ENCODE measurements at regions not wholly inside any gene's neighbourhood (a gene's known extent, or its start where the extent isn't known, plus 50 kb on each side); places are given as distances from the start of the nearest gene placed in this dataset.

- H2AK5ac ChIP-seq (ENCODE audit: low read length), result no peak overlapping the region
- no peak overlapping the region for H3K4me2 ChIP-seq (ENCODE audit: low read length)
- H2BK15ac ChIP-seq (replicated peaks; ENCODE audit: low read depth), result no peak overlapping the region
- no peak overlapping the region for H3K27ac ChIP-seq (ENCODE audit: low read depth, low read length)
- no peaks in the 10 kb centered on the region for H3K36me3 ChIP-seq (ENCODE audit: control insufficient read depth, insufficient read depth, low read length)
- no peaks in the 10 kb centered on the region for H3K27me3 ChIP-seq (ENCODE audit: insufficient read depth, low read length, poor library complexity)
- WGBS (ENCODE audit: extremely low coverage, insufficient coverage, low lambda C conversion rate), result no CpG with 5 or more reads among the region's 1 CpG
- no peak overlapping the region for H3K4me3 ChIP-seq (ENCODE audit: low read length)
- no peak overlapping the region for H3K18ac ChIP-seq (ENCODE audit: low read length)
- H4K5ac ChIP-seq (ENCODE audit: low read length), result no peak overlapping the region
- H4K8ac ChIP-seq (ENCODE audit: low read depth, low read length), result no peak overlapping the region
- H3K79me1 ChIP-seq (ENCODE audit: low read length), result no peaks in the 10 kb centered on the region
- no peak overlapping the region for H3K9ac ChIP-seq (ENCODE audit: low read length)
- no peak overlapping the region for H3K4ac ChIP-seq (ENCODE audit: low read depth, low read length)
- no peak overlapping the region for H3K23ac ChIP-seq (ENCODE audit: low read length)
- no peak overlapping the region for H2BK120ac ChIP-seq (ENCODE audit: low read depth, low read length)
- DNase-seq, result no peak
- H2BK5ac ChIP-seq (ENCODE audit: low read length), result no peak overlapping the region
- H3K56ac ChIP-seq (ENCODE audit: low read length), result no peak overlapping the region
- H3K4me1 ChIP-seq (ENCODE audit: control insufficient read depth, low read depth, low read length), result no peaks in the 10 kb centered on the region
- no peaks in the 10 kb centered on the region for H3K79me2 ChIP-seq (ENCODE audit: control insufficient read depth, insufficient read depth, low read length)
These were observed 139.9 kb upstream of the GRIA4 start for GRCh38 chr11:105469931-105470330.

DNA sequence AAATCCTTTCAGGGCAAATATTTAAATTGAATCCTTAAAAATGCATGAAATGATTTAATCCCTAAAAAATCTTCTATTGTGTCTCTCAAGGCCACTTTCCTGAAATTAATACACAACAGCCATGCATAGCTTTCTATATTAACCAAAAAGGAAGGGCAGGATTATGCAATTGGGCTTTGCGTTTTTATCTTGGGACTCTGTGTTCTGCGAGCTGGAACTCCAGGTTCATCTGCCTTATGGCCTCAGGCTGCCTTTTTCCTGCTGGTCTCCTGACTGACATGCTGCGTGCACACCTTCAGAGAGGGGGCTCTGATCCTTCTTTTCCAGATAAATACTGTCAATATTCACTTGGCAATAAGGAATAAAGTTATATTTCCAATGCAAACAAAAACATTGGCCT lies 141.7 kb upstream of the GRIA4 start:
- Histone ChIP-seq H4K5ac (ENCODE audit: low read length) (no peak overlapping the region), H3K4me2 (ENCODE audit: low read length) (no peak overlapping the region), H3K27ac (ENCODE audit: low read depth, low read length) (no peak overlapping the region), H3K4me1 (ENCODE audit: control insufficient read depth, low read depth, low read length) (no peaks in the 10 kb centered on the region), H3K9ac (ENCODE audit: low read length) (no peak overlapping the region), H3K23ac (ENCODE audit: low read length) (no peak overlapping the region), H3K4me3 (ENCODE audit: low read length) (no peak overlapping the region), H3K79me2 (ENCODE audit: control insufficient read depth, insufficient read depth, low read length) (no peaks in the 10 kb centered on the region), H2BK15ac (replicated peaks; ENCODE audit: low read depth) (no peak overlapping the region), H2BK5ac (ENCODE audit: low read length) (no peak overlapping the region), H2BK120ac (ENCODE audit: low read depth, low read length) (no peak overlapping the region), H3K18ac (ENCODE audit: low read length) (no peak overlapping the region), H4K8ac (ENCODE audit: low read depth, low read length) (no peak overlapping the region), H3K79me1 (ENCODE audit: low read length) (no peaks in the 10 kb centered on the region), H3K4ac (ENCODE audit: low read depth, low read length) (no peak overlapping the region), H3K27me3 (ENCODE audit: insufficient read depth, low read length, poor library complexity) (no peaks in the 10 kb centered on the region), H3K36me3 (ENCODE audit: control insufficient read depth, insufficient read depth, low read length) (no peaks in the 10 kb centered on the region), H3K56ac (ENCODE audit: low read length) (no peak overlapping the region), H2AK5ac (ENCODE audit: low read length) (no peak overlapping the region)
- no peak for DNase-seq
- WGBS (ENCODE audit: extremely low coverage, insufficient coverage, low lambda C conversion rate), result no CpG with 5 or more reads among the region's 3 CpGs

DNA sequence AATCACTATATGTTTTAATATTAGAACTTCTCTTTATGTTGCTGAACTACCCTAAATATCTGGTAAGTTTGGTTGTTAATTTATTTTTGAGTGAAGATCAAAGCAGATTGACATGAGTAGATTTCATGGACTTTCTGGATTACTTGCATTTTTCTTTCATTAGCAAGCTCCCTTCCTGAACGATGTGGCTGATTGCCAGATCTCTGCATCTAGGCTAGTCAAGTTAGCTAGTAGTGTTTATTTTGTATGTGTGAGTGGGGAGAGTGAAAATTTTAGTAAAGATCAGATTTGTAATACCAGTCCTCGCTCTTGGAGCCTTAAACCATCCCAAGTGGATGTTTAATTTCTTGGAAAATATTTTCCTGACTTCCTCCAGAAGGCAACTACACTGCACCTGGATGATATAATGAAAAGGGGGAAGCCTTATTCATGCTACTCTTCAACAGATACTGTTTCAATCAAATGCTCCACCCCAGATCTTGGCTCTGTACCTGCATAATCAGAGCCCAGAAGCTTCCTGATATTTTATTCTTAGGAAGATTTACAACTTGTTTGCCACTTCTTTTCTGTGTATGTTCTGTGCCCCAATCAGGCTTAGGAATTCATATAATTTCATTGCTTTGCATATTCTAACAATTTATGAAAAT lies 143.2 kb upstream of the GRIA4 start:
- no peak overlapping the region for H2AK5ac ChIP-seq (ENCODE audit: low read length)
- no peak overlapping the region for H3K23ac ChIP-seq (ENCODE audit: low read length)
- no peak overlapping the region for H4K5ac ChIP-seq (ENCODE audit: low read length)
- no peak overlapping the region for H3K56ac ChIP-seq (ENCODE audit: low read length)
- no peak overlapping the region for H2BK5ac ChIP-seq (ENCODE audit: low read length)
- no peak overlapping the region for H4K8ac ChIP-seq (ENCODE audit: low read depth, low read length)
- no peak overlapping the region for H2BK15ac ChIP-seq (replicated peaks; ENCODE audit: low read depth)
- no peaks in the 10 kb centered on the region for H3K36me3 ChIP-seq (ENCODE audit: control insufficient read depth, insufficient read depth, low read length)
- no peak overlapping the region for H3K4me3 ChIP-seq (ENCODE audit: low read length)
- H3K4me1 ChIP-seq (ENCODE audit: control insufficient read depth, low read depth, low read length), result no peaks in the 10 kb centered on the region
- WGBS (ENCODE audit: extremely low coverage, insufficient coverage, low lambda C conversion rate), result no CpG with 5 or more reads among the region's 2 CpGs
- no peak overlapping the region for H3K4me2 ChIP-seq (ENCODE audit: low read length)
- H3K79me2 ChIP-seq (ENCODE audit: control insufficient read depth, insufficient read depth, low read length), result no peaks in the 10 kb centered on the region
- DNase-seq, result no peak
- H3K4ac ChIP-seq (ENCODE audit: low read depth, low read length), result no peak overlapping the region
- no peak overlapping the region for H3K27ac ChIP-seq (ENCODE audit: low read depth, low read length)
- H3K9ac ChIP-seq (ENCODE audit: low read length), result no peak overlapping the region
- H2BK120ac ChIP-seq (ENCODE audit: low read depth, low read length), result no peak overlapping the region
- H3K18ac ChIP-seq (ENCODE audit: low read length), result no peak overlapping the region
- H3K79me1 ChIP-seq (ENCODE audit: low read length), result no peaks in the 10 kb centered on the region
- H3K27me3 ChIP-seq (ENCODE audit: insufficient read depth, low read length, poor library complexity), result no peaks in the 10 kb centered on the region

DNA sequence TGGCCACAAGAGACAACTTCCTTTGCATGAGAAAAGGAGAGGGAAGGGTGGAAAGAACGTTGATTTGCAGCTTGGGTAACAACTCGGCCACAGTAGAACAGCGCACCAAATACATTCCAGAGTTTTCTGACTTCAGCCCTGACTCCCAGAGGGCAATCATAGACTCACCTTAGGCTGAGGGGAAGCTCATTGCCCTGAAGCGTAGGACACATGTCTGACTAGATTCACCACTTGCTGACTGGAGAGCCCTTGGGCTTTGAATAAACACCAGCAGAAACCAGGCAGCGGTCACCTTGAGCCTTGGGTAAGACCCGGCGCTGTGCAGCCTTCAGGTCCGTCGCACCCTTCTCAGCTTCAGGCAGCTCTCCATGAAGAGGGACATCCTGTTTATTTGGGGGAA lies 151.8 kb upstream of the GRIA4 start:
- H3K4me2 ChIP-seq (ENCODE audit: low read length), result no peak overlapping the region
- H3K79me1 ChIP-seq (ENCODE audit: low read length), result no peaks in the 10 kb centered on the region
- no peak overlapping the region for H4K5ac ChIP-seq (ENCODE audit: low read length)
- no peak overlapping the region for H3K56ac ChIP-seq (ENCODE audit: low read length)
- no peak overlapping the region for H4K8ac ChIP-seq (ENCODE audit: low read depth, low read length)
- H3K23ac ChIP-seq (ENCODE audit: low read length), result no peak overlapping the region
- H3K79me2 ChIP-seq (ENCODE audit: control insufficient read depth, insufficient read depth, low read length), result no peaks in the 10 kb centered on the region
- no peak overlapping the region for H3K27ac ChIP-seq (ENCODE audit: low read depth, low read length)
- no peak overlapping the region for H2BK5ac ChIP-seq (ENCODE audit: low read length)
- H3K4me1 ChIP-seq (ENCODE audit: control insufficient read depth, low read depth, low read length), result no peaks in the 10 kb centered on the region
- H3K27me3 ChIP-seq (ENCODE audit: insufficient read depth, low read length, poor library complexity), result no peaks in the 10 kb centered on the region
- no peak overlapping the region for H2BK120ac ChIP-seq (ENCODE audit: low read depth, low read length)
- H3K9ac ChIP-seq (ENCODE audit: low read length), result no peak overlapping the region
- no peak overlapping the region for H3K4ac ChIP-seq (ENCODE audit: low read depth, low read length)
- no peak overlapping the region for H3K18ac ChIP-seq (ENCODE audit: low read length)
- WGBS (ENCODE audit: extremely low coverage, insufficient coverage, low lambda C conversion rate), result no CpG with 5 or more reads among the region's 9 CpGs
- no peak for DNase-seq
- no peak overlapping the region for H3K4me3 ChIP-seq (ENCODE audit: low read length)
- H3K36me3 ChIP-seq (ENCODE audit: control insufficient read depth, insufficient read depth, low read length), result no peaks in the 10 kb centered on the region
- no peak overlapping the region for H2AK5ac ChIP-seq (ENCODE audit: low read length)
- H2BK15ac ChIP-seq (replicated peaks; ENCODE audit: low read depth), result no peak overlapping the region

DNA sequence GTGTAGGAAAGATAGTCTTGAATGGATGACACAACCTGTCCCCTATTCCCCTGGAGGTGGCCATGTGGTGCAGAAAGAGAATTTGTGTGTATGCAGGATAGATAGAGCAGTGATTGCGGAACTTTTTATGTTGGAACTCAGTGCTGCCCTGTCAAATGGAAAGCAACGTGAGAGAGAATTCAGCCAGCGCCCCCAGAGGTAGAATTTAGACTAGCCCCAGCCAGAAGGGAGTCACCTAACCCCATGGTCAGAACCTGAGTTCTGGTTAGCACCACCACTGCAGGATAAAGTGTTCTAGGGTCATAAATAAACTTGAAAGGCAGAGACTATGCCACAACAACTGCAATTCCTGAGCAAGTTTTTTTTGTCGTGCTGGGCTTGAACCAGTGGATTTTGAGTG lies 152.9 kb upstream of the GRIA4 start:
- Histone ChIP-seq H3K79me2 (ENCODE audit: control insufficient read depth, insufficient read depth, low read length) (no peaks in the 10 kb centered on the region), H3K4me2 (ENCODE audit: low read length) (no peak overlapping the region), H2BK5ac (ENCODE audit: low read length) (no peak overlapping the region), H2AK5ac (ENCODE audit: low read length) (no peak overlapping the region), H3K18ac (ENCODE audit: low read length) (no peak overlapping the region), H2BK15ac (replicated peaks; ENCODE audit: low read depth) (no peak overlapping the region), H4K8ac (ENCODE audit: low read depth, low read length) (no peak overlapping the region), H3K56ac (ENCODE audit: low read length) (no peak overlapping the region), H3K27me3 (ENCODE audit: insufficient read depth, low read length, poor library complexity) (no peaks in the 10 kb centered on the region), H3K9ac (ENCODE audit: low read length) (no peak overlapping the region), H3K4me1 (ENCODE audit: control insufficient read depth, low read depth, low read length) (no peaks in the 10 kb centered on the region), H4K5ac (ENCODE audit: low read length) (no peak overlapping the region), H3K4ac (ENCODE audit: low read depth, low read length) (no peak overlapping the region), H3K23ac (ENCODE audit: low read length) (no peak overlapping the region), H3K27ac (ENCODE audit: low read depth, low read length) (no peak overlapping the region), H3K4me3 (ENCODE audit: low read length) (no peak overlapping the region), H3K79me1 (ENCODE audit: low read length) (no peaks in the 10 kb centered on the region), H3K36me3 (ENCODE audit: control insufficient read depth, insufficient read depth, low read length) (no peaks in the 10 kb centered on the region), H2BK120ac (ENCODE audit: low read depth, low read length) (no peak overlapping the region)
- peak; percentile 45 for DNase-seq
- WGBS (ENCODE audit: extremely low coverage, insufficient coverage, low lambda C conversion rate), result no CpG with 5 or more reads among the region's 4 CpGs

DNA sequence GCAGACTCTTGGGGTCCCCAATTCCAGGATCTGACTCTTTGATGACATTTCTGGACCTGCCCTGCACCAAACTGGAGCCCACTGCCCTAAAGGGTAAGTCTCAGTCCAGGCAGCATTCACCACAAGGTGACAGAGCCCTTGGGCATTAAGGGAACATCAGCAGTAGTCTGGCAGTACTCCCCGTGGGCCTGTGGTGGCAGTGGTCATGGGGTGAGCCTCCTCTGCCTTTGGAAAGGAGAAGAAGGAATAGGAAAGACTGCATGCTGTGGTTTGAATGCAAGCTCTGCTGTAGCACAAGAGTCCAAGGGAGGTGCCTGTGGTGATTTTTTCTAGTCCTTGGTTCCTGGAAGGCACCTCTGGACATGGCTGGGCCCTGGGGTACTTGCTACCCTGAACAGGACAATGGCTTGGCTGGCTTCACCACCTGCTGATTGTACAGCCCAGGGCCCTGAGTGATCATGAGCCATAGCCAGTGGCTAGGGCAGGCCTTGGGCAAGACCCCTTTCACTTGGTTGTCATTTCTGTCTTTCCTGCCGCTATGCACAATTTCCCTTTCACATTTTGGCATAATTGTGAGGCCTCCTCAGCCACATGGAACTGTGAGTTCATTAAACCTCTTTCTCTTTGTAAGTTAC lies 160.7 kb upstream of the GRIA4 start:
- Histone ChIP-seq H3K36me3 (ENCODE audit: control insufficient read depth, insufficient read depth, low read length) (no peaks in the 10 kb centered on the region), H3K27ac (ENCODE audit: low read depth, low read length) (no peak overlapping the region), H3K9ac (ENCODE audit: low read length) (no peak overlapping the region), H3K23ac (ENCODE audit: low read length) (no peak overlapping the region), H3K79me1 (ENCODE audit: low read length) (no peaks in the 10 kb centered on the region), H3K27me3 (ENCODE audit: insufficient read depth, low read length, poor library complexity) (no peaks in the 10 kb centered on the region), H2BK5ac (ENCODE audit: low read length) (no peak overlapping the region), H4K8ac (ENCODE audit: low read depth, low read length) (no peak overlapping the region), H3K18ac (ENCODE audit: low read length) (no peak overlapping the region), H3K4me3 (ENCODE audit: low read length) (no peak overlapping the region), H3K56ac (ENCODE audit: low read length) (no peak overlapping the region), H2AK5ac (ENCODE audit: low read length) (no peak overlapping the region), H3K4ac (ENCODE audit: low read depth, low read length) (no peak overlapping the region), H2BK120ac (ENCODE audit: low read depth, low read length) (no peak overlapping the region), H2BK15ac (replicated peaks; ENCODE audit: low read depth) (no peak overlapping the region), H3K4me2 (ENCODE audit: low read length) (no peak overlapping the region), H3K79me2 (ENCODE audit: control insufficient read depth, insufficient read depth, low read length) (no peaks in the 10 kb centered on the region), H3K4me1 (ENCODE audit: control insufficient read depth, low read depth, low read length) (no peaks in the 10 kb centered on the region), H4K5ac (ENCODE audit: low read length) (no peak overlapping the region)
- no peak for DNase-seq
- no CpG with 5 or more reads among the region's 2 CpGs for WGBS (ENCODE audit: extremely low coverage, insufficient coverage, low lambda C conversion rate)
